PC-3 (cell line): ENCODE measurements at regions not wholly inside any gene's neighbourhood (a gene's known extent, or its start where the extent isn't known, plus 50 kb on each side); places are given as distances from the start of the nearest gene placed in this dataset.

Source experiments
- CTCF ChIP-seq: fragments of 300-600 bp; sonication (generic); conservative IDR thresholded peaks from 2 replicates; pipeline ENCODE4 v1.5.1; 2017; ENCODE audit warnings: antibody characterized with exemption, low read depth, mild to moderate bottlenecking, low read length
- EZH2 ChIP-seq: fragments of 300-600 bp; sonication (generic); IDR thresholded peaks from one replicate; pipeline ENCODE4 v1.6.1; 2017; ENCODE audit warnings: antibody characterized with exemption, mild to moderate bottlenecking, low read length; ENCODE audit not compliant: unreplicated experiment
- EZH2phosphoT487 ChIP-seq: fragments of 300-600 bp; sonication (generic); IDR thresholded peaks from 2 replicates; pipeline ENCODE4 v1.6.1; 2018; ENCODE audit warnings: mild to moderate bottlenecking, antibody characterized with exemption, low read length, borderline replicate concordance

GRCh38 chr21:23245255-23245654, 2247.0 kb downstream of the NCAM2 start:
- TF ChIP-seq CTCF: no peak
- TF ChIP-seq EZH2phosphoT487: no peak
- TF ChIP-seq EZH2: no peak
